H1 (cell line): ENCODE measurements at regions not wholly inside any gene's neighbourhood (a gene's known extent, or its start where the extent isn't known, plus 50 kb on each side); places are given as distances from the start of the nearest gene placed in this dataset.

Experiments
- CHD2 ChIP-seq: IDR thresholded peaks from 2 replicates; pipeline ENCODE4 v1.6.1; 2012; ENCODE audit warnings: low read length, improper control_type of control experiment
- KDM1A ChIP-seq: fragments of 200-600, 300-600 bp; sonication (generic); IDR thresholded peaks from 2 replicates; pipeline ENCODE4 v1.7.1; 2016; ENCODE audit warnings: mild to moderate bottlenecking, low read length, borderline replicate concordance
- POLR2A ChIP-seq, 2 experiments: IDR thresholded peaks; 1 replicate in 1 of 2; 2 replicates in 1 of 2; pipeline ENCODE4 v1.6.1; 2011; ENCODE audit warnings: low read depth in 2 of 2, low read length in 2 of 2, mild to moderate bottlenecking in 2 of 2; ENCODE audit errors: control extremely low read depth in 1 of 2
- TF ChIP-seq, protein P1 (sequence below): IDR thresholded peaks from 2 replicates; pipeline ENCODE4 v1.6.1; 2012; ENCODE audit warnings: low read length, inconsistent platforms

GRCh38 chr6:165950316-165950715, 217.3 kb downstream of the TBXT start (continued):
- TF ChIP-seq KDM1A (no peak), POLR2A (IDR thresholded peaks at IDR 0.05; ENCODE audit: control extremely low read depth in 1 of 2, low read depth in 2 of 2, low read length in 2 of 2) (no peak), CHD2 (no peak)
- TF ChIP-seq, protein P1, sequence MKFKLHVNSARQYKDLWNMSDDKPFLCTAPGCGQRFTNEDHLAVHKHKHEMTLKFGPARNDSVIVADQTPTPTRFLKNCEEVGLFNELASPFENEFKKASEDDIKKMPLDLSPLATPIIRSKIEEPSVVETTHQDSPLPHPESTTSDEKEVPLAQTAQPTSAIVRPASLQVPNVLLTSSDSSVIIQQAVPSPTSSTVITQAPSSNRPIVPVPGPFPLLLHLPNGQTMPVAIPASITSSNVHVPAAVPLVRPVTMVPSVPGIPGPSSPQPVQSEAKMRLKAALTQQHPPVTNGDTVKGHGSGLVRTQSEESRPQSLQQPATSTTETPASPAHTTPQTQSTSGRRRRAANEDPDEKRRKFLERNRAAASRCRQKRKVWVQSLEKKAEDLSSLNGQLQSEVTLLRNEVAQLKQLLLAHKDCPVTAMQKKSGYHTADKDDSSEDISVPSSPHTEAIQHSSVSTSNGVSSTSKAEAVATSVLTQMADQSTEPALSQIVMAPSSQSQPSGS, result no peak
